ENCODE measurements at regions not wholly inside any gene's neighbourhood (a gene's known extent, or its start where the extent isn't known, plus 50 kb on each side); places are given as distances from the start of the nearest gene placed in this dataset.
"Not testable (repeated sequence)": the region's sequence is repeated elsewhere in the genome, so short reads cannot be mapped to it uniquely, and the experiment has no call there.

GRCh38 chr2:215796140-215796855, 217.1 kb downstream of the MREG start:
- peak; percentile 95 for DNase-seq (ENCODE audit: low read depth, low spot score)

GRCh38 chr2:215794829-215795546, 218.4 kb downstream of the MREG start:
- DNase-seq (ENCODE audit: low read depth, low spot score): no peak

- peak; percentile 92 for DNase-seq (ENCODE audit: low read depth, low spot score)
These were observed 219.4 kb downstream of the MREG start for GRCh38 chr2:215793747-215794595.

- no peak for DNase-seq (ENCODE audit: low read depth, low spot score)
These were observed 221.8 kb downstream of the MREG start for GRCh38 chr2:215791481-215791937.

GRCh38 chr2:215790523-215791421, 222.6 kb downstream of the MREG start:
- no peak for DNase-seq (ENCODE audit: low read depth, low spot score)

- no peak for DNase-seq (ENCODE audit: low read depth, low spot score)
These were observed 225.7 kb downstream of the MREG start for GRCh38 chr2:215787565-215788178.

GRCh38 chr2:215787025-215787424, 226.3 kb downstream of the MREG start:
- no peak for DNase-seq (ENCODE audit: low read depth, low spot score)

GRCh38 chr2:215784371-215784783, 229.0 kb downstream of the MREG start:
- DNase-seq (ENCODE audit: low read depth, low spot score): peak; percentile 91

GRCh38 chr2:215783640-215784039, 229.7 kb downstream of the MREG start:
- DNase-seq (ENCODE audit: low read depth, low spot score): not testable (repeated sequence)

- no peak for DNase-seq (ENCODE audit: low read depth, low spot score)
These were observed 230.4 kb downstream of the MREG start for GRCh38 chr2:215782965-215783364.

- DNase-seq (ENCODE audit: low read depth, low spot score): no peak
These were observed 231.1 kb downstream of the MREG start for GRCh38 chr2:215782295-215782694.

GRCh38 chr2:215780907-215781685, 232.3 kb downstream of the MREG start:
- no peak for DNase-seq (ENCODE audit: low read depth, low spot score)

- DNase-seq (ENCODE audit: low read depth, low spot score): no peak
These were observed 233.0 kb downstream of the MREG start for GRCh38 chr2:215780313-215780712.

GRCh38 chr2:215779912-215780311, 233.4 kb downstream of the MREG start:
- no peak for DNase-seq (ENCODE audit: low read depth, low spot score)

GRCh38 chr2:215777465-215778044, 235.8 kb downstream of the MREG start:
- no peak for DNase-seq (ENCODE audit: low read depth, low spot score)

- no peak for DNase-seq (ENCODE audit: low read depth, low spot score)
These were observed 238.2 kb downstream of the MREG start for GRCh38 chr2:215775106-215775505.

- peak; percentile 93 for DNase-seq (ENCODE audit: low read depth, low spot score)
These were observed 239.6 kb downstream of the MREG start for GRCh38 chr2:215773728-215774127.

GRCh38 chr2:215772634-215773563, 240.5 kb downstream of the MREG start:
- DNase-seq (ENCODE audit: low read depth, low spot score): no peak

All from smooth muscle cell of the brain vasculature (primary cell).